Stimulated activated naive CD8-positive, alpha-beta T cell treated with anti-CD3 and anti-CD28 coated beads, Interleukin-15, Interleukin-2, amounts not matched to agents 100 ng/mL and 50 ng/mL, for 24 hours (primary cell): ENCODE measurements at regions not wholly inside any gene's neighbourhood (a gene's known extent, or its start where the extent isn't known, plus 50 kb on each side); places are given as distances from the start of the nearest gene placed in this dataset.

Experiments used
- H3K27ac Mint-ChIP-seq: one replicate; pipeline ENCODE4 v1.8.0; 2021; ENCODE audit warnings: mild to moderate bottlenecking, mixed read lengths
- H3K27me3 Mint-ChIP-seq: one replicate; pipeline ENCODE4 v1.8.0; 2021; ENCODE audit warnings: mixed read lengths
- H3K36me3 Mint-ChIP-seq: one replicate; pipeline ENCODE4 v1.8.0; 2021; ENCODE audit warnings: low read depth, mixed read lengths
- H3K4me1 Mint-ChIP-seq: one replicate; pipeline ENCODE4 v1.8.0; 2021; ENCODE audit warnings: low read depth, mixed read lengths
- H3K4me3 Mint-ChIP-seq: one replicate; pipeline ENCODE4 v1.8.0; 2021; ENCODE audit warnings: mild to moderate bottlenecking, mixed read lengths
- H3K9me3 Mint-ChIP-seq: one replicate; pipeline ENCODE4 v1.8.0; 2021; ENCODE audit warnings: mixed read lengths

- H3K4me3 Mint-ChIP-seq = no peak overlapping the region
- H3K4me1 Mint-ChIP-seq = no peaks in the 10 kb centered on the region
- peaks cover 23% of the 10 kb centered on the region for H3K27me3 Mint-ChIP-seq
- no peaks in the 10 kb centered on the region for H3K9me3 Mint-ChIP-seq
- no peaks in the 10 kb centered on the region for H3K36me3 Mint-ChIP-seq
- no peak overlapping the region for H3K27ac Mint-ChIP-seq
Observed at GRCh38 chr17:6343191-6343590, 91.7 kb downstream of the AIPL1 start.

GRCh38 chr17:6340708-6341107 is 94.2 kb downstream of the AIPL1 start:
- Mint-ChIP-seq H3K36me3 (no peaks in the 10 kb centered on the region), H3K27ac (no peak overlapping the region), H3K4me3 (no peak overlapping the region), H3K27me3 (peaks cover 8% of the 10 kb centered on the region), H3K4me1 (no peaks in the 10 kb centered on the region), H3K9me3 (no peaks in the 10 kb centered on the region)

- Mint-ChIP-seq H3K27ac (no peak overlapping the region), H3K4me1 (no peaks in the 10 kb centered on the region), H3K36me3 (no peaks in the 10 kb centered on the region), H3K27me3 (peaks cover 19% of the 10 kb centered on the region), H3K9me3 (no peaks in the 10 kb centered on the region), H3K4me3 (no peak overlapping the region)
Observed at GRCh38 chr17:6334386-6334785, 100.5 kb downstream of the AIPL1 start.

- peaks cover 44% of the 10 kb centered on the region for H3K27me3 Mint-ChIP-seq
- H3K4me1 Mint-ChIP-seq = no peaks in the 10 kb centered on the region
- no peak overlapping the region for H3K27ac Mint-ChIP-seq
- H3K36me3 Mint-ChIP-seq = no peaks in the 10 kb centered on the region
- no peaks in the 10 kb centered on the region for H3K9me3 Mint-ChIP-seq
- H3K4me3 Mint-ChIP-seq = no peak overlapping the region
Observed at GRCh38 chr17:6330936-6331335, 104.0 kb downstream of the AIPL1 start.

GRCh38 chr17:6328279-6328678 is 106.6 kb downstream of the AIPL1 start:
- Mint-ChIP-seq H3K27me3 (peaks cover 43% of the 10 kb centered on the region), H3K9me3 (no peaks in the 10 kb centered on the region), H3K4me3 (no peak overlapping the region), H3K36me3 (no peaks in the 10 kb centered on the region), H3K4me1 (no peaks in the 10 kb centered on the region), H3K27ac (no peak overlapping the region)

- Mint-ChIP-seq H3K4me3 (no peak overlapping the region), H3K9me3 (no peaks in the 10 kb centered on the region), H3K27ac (no peak overlapping the region), H3K27me3 (peaks cover 46% of the 10 kb centered on the region), H3K36me3 (no peaks in the 10 kb centered on the region), H3K4me1 (no peaks in the 10 kb centered on the region)
Observed at GRCh38 chr17:6327007-6327406, 107.9 kb downstream of the AIPL1 start.

- peaks cover 49% of the 10 kb centered on the region for H3K27me3 Mint-ChIP-seq
- H3K4me3 Mint-ChIP-seq = no peak overlapping the region
- H3K4me1 Mint-ChIP-seq = no peaks in the 10 kb centered on the region
- no peaks in the 10 kb centered on the region for H3K36me3 Mint-ChIP-seq
- H3K9me3 Mint-ChIP-seq = no peaks in the 10 kb centered on the region
- no peak overlapping the region for H3K27ac Mint-ChIP-seq
Observed at GRCh38 chr17:6326483-6326882, 108.4 kb downstream of the AIPL1 start.

- no peak overlapping the region for H3K4me3 Mint-ChIP-seq
- no peaks in the 10 kb centered on the region for H3K4me1 Mint-ChIP-seq
- peaks cover 54% of the 10 kb centered on the region for H3K27me3 Mint-ChIP-seq
- H3K9me3 Mint-ChIP-seq = no peaks in the 10 kb centered on the region
- H3K27ac Mint-ChIP-seq = no peak overlapping the region
- H3K36me3 Mint-ChIP-seq = no peaks in the 10 kb centered on the region
Observed at GRCh38 chr17:6325741-6326140, 109.2 kb downstream of the AIPL1 start.

GRCh38 chr17:6325051-6325450 is 109.9 kb downstream of the AIPL1 start:
- no peaks in the 10 kb centered on the region for H3K9me3 Mint-ChIP-seq
- peaks cover 49% of the 10 kb centered on the region for H3K27me3 Mint-ChIP-seq
- no peak overlapping the region for H3K4me3 Mint-ChIP-seq
- H3K36me3 Mint-ChIP-seq = no peaks in the 10 kb centered on the region
- H3K27ac Mint-ChIP-seq = no peak overlapping the region
- H3K4me1 Mint-ChIP-seq = no peaks in the 10 kb centered on the region

- H3K4me3 Mint-ChIP-seq = no peak overlapping the region
- no peaks in the 10 kb centered on the region for H3K4me1 Mint-ChIP-seq
- H3K27me3 Mint-ChIP-seq = peaks cover 49% of the 10 kb centered on the region
- H3K27ac Mint-ChIP-seq = no peak overlapping the region
- H3K36me3 Mint-ChIP-seq = no peaks in the 10 kb centered on the region
- H3K9me3 Mint-ChIP-seq = no peaks in the 10 kb centered on the region
Observed at GRCh38 chr17:6323626-6324356, 111.1 kb downstream of the AIPL1 start.

- no peak overlapping the region for H3K4me3 Mint-ChIP-seq
- no peaks in the 10 kb centered on the region for H3K36me3 Mint-ChIP-seq
- H3K9me3 Mint-ChIP-seq = no peaks in the 10 kb centered on the region
- peaks cover 36% of the 10 kb centered on the region for H3K27me3 Mint-ChIP-seq
- H3K4me1 Mint-ChIP-seq = no peaks in the 10 kb centered on the region
- no peak overlapping the region for H3K27ac Mint-ChIP-seq
Observed at GRCh38 chr17:6322316-6322715, 112.6 kb downstream of the AIPL1 start.

GRCh38 chr17:6314311-6314710 is 120.6 kb downstream of the AIPL1 start:
- Mint-ChIP-seq H3K36me3 (no peaks in the 10 kb centered on the region), H3K9me3 (no peaks in the 10 kb centered on the region), H3K4me1 (no peaks in the 10 kb centered on the region), H3K27me3 (peaks cover 24% of the 10 kb centered on the region), H3K27ac (no peak overlapping the region), H3K4me3 (no peak overlapping the region)

- no peak overlapping the region for H3K27ac Mint-ChIP-seq
- H3K4me1 Mint-ChIP-seq = no peaks in the 10 kb centered on the region
- H3K4me3 Mint-ChIP-seq = no peak overlapping the region
- no peaks in the 10 kb centered on the region for H3K36me3 Mint-ChIP-seq
- no peaks in the 10 kb centered on the region for H3K9me3 Mint-ChIP-seq
- H3K27me3 Mint-ChIP-seq = peaks cover 27% of the 10 kb centered on the region
Observed at GRCh38 chr17:6313835-6314234, 121.1 kb downstream of the AIPL1 start.

GRCh38 chr17:6306820-6307219 is 128.1 kb downstream of the AIPL1 start:
- Mint-ChIP-seq H3K9me3 (no peaks in the 10 kb centered on the region), H3K27ac (no peak overlapping the region), H3K27me3 (peaks cover 21% of the 10 kb centered on the region)

GRCh38 chr17:6305613-6306360 is 129.1 kb downstream of the AIPL1 start:
- Mint-ChIP-seq H3K36me3 (no peaks in the 10 kb centered on the region), H3K9me3 (no peaks in the 10 kb centered on the region), H3K27me3 (peaks cover 19% of the 10 kb centered on the region), H3K4me3 (no peak overlapping the region), H3K27ac (no peak overlapping the region), H3K4me1 (no peaks in the 10 kb centered on the region)

More at GRCh38 chr17:6306820-6307219, 128.1 kb downstream of the AIPL1 start:
- Mint-ChIP-seq H3K36me3 (no peaks in the 10 kb centered on the region), H3K4me1 (no peaks in the 10 kb centered on the region), H3K4me3 (no peak overlapping the region)
